CD4-positive, alpha-beta T cell treated with Interleukin-17A for 1 hour (primary cell): ENCODE measurements at regions not wholly inside any gene's neighbourhood (a gene's known extent, or its start where the extent isn't known, plus 50 kb on each side); places are given as distances from the start of the nearest gene placed in this dataset.

ENCODE experiments used
- DNase-seq: peaks from one replicate; pipeline ENCODE4 v3.0.0-alpha.2; 2020

DNA sequence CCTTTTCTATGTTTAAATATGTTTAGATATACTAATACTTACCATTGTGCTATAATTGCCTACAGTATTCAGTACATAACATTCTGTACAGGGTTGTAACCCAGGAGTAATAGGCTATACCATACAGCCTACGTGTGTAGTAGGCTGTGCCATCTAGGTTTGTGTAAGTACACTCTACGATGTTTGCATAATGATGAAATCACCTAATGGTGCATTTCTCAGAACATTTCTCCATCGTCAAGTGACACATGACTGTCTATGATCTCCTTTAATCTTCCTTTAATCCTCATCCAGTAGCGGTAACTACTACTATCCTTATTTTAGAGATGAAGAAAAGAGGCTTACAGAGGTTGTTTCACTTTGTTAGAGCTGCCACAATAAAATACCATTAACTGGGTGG lies 369.2 kb downstream of the PLK2 start:
- DNase-seq, result no peak

DNA sequence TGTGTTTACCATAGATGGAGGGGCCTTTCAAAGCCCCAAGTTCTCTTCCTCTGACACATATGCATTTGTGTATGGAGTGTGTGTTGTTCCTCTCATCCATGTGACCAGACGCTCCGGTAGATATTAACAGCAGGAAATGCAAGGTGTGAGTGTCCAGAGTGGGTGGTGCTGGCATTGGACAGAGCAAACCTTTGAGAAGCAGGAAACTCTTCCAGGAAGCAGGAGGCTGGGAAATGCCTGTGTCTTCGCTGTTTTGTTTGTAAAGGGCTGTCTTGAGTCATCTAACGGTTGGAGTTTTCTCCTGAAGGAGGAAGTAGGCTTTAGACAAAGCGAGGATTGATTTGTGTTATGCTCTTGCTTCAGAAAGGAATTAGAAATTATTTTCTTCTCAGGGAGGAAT lies 370.9 kb downstream of the PLK2 start:
- DNase-seq, result no peak

DNA sequence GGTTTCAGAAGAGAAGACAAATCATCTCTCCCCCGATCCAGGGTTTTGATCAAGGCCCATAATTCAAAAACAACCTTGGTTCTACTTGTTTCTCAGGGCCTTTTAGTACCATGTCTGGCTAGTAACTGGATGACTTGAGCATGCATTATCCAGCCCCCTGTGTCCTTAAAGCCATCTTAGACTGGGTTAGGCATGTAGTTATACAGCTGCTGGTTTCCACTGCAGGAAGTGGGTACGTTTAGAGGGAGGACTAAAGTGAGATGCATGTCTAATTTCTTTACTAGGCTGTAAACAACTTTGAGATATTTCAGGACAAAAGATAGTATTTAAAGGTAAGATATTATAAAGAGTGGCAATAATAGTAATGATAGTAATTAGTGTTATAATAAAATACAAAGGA lies 372.0 kb downstream of the PLK2 start:
- DNase-seq, result no peak

DNA sequence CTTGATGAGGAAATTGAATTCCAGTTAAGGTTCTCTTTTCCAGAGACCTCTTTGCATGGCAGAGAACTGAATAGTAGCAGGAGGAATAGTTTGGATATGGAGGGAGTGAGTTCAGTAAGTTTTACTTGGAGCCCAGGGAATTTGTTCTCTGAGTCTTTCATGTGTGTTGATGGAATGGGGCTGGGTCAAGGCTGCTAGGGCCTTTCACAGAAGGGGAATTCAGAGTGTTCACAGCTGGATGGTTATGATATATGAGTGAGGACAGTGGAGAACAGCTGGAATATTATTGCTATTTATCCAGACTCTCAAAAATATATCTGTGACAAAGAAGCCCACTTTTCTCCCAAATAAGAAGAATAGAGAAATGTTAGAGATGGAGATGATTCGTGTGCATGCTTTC lies 372.8 kb downstream of the PLK2 start:
- DNase-seq, result no peak

DNA sequence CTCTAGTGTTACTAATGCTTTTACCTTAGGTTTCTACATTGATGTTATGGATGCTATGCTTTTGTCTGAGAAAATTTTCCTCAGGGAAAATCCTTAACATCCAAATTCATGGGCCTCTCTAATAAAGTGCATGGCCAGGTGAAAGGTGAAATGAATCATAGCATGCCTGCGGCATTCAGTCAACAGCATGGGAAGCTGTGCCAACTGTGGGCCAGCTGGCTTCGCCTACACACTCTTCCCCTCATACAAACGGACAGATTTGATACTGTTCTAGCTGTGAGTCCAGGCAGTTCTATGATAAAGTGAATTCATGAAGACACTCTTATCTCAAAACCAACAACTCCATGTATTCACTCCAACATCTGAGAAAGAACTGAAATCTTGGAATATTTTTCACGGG lies 374.1 kb downstream of the PLK2 start:
- no peak for DNase-seq

DNA sequence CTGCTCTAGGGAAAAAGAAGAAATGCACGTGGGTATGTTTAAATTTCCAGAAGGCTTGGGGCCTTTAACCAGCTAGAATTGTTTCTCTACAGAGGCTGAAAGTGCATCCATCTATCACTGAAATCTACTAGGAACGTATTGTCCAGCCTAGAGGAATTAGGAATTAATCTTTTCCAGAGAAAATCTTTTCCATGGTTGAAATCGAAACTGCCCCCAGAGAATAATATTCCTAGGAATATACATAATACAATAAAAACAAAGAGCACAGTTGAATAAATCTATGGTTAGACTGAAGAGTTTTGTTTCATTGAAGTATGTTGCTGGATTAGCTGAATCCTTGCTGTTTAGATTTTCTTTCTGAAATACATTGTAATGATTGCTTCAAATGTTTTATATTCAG lies 378.5 kb downstream of the PLK2 start:
- no peak for DNase-seq

DNA sequence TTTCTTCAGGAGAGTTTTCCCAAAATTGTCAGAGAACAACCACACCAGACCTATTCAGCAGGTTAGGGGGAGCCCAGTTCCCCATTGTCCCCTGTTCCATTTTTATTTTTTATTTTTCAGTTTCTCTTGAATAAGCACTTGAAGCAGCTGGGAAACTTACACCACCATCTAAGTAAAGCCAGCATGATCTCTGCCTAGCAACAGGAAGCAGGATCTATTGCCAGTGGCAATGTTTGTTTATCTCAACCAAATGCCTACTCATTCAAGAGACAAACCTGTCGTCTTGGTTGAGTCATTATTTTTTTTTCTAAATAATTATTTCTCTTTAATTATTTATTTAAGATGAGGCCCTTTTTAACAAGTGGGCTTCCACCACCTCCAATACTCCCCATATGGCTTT lies 379.3 kb downstream of the PLK2 start:
- no peak for DNase-seq

DNA sequence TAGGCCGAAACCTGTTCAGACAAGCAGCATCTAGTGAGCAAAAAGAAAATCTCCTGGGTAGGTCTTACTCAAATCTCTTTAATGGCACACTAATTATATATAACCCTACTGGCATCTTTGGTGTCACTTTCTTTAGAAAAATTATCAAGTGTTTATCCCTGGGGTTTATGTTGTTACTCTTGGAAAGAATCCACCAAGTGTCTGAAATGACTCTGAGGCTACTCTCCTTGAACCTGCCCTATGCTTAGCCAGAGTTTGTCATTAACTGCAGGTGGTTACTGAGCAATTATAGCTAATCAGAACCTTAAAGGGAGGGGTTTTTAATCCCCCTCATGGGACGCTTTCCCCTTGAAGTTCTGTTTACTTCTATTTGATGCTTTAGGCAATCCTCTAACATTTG lies 381.9 kb downstream of the PLK2 start:
- DNase-seq, result no peak

DNA sequence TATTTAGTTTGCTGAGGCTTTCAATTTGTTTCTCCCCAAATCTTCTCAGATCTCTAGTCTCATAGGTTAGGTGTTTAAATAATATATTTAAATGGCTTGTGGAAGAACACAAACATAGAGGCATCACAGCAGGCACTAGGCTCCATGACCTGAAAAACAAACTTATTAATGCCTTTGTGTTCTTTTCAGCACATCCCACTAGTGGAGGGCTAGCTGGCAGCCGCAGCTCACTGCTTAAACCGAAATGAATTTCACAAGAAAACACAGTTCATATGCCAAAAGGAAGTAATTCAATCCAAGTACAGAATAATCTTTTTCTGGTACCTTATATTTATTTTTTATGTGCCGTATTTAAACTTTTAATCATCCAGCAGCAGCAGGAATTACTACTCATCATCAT lies 382.5 kb downstream of the PLK2 start:
- DNase-seq, result no peak

DNA sequence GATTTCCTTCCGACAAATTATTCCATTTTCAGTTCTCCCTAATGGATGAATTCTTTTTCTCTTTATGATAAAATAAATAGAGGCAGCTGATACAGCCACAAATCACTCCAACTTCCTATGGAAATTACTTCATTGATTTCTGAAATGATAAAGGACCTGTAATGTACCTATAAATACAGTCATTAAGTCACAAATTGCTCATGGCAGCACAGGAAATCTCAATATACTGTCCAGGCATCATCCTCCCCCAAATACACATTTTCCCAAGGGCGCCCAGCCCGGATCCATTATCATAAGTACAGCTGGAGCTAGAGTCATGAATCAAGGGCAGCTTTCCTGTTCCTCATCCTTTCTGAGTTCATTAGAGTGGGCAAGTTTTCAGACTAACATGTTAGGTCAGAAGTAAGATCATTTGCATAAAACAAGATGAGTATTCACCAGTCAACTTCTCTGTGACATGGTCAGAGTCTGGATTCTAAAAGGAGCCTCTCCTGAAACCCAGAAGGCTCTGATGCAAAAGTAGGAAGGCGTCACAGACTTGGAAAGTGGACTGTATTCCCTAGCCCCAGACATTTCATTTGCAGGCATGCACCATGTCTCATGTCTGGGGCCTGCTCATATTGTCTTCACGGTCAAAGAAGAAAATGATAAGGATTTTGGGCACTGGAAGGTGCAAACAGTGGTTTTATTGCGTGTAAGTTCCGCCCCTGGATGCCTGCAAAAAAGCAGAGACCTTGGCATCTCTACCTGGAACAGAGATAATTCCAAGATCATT lies 383.2 kb downstream of the PLK2 start:
- no peak for DNase-seq

DNA sequence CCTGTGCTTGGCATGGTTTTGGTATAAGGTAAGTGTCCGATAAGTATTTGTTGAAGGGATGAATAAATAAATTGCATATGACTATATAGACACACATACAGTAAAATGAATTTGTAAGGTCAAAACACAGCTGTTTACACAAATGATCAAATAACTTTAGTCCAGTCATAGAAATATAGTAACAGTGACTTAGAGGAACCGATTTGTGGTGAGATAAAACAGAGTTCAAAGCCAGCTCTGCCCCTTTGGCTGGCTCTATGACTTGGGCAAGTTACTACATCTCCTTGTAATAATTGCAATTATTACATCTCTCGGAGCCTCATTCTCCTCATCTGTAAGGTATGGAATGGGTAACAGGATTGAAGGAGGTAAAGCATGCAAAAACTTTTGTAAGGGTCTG lies 384.0 kb downstream of the PLK2 start:
- DNase-seq, result no peak

DNA sequence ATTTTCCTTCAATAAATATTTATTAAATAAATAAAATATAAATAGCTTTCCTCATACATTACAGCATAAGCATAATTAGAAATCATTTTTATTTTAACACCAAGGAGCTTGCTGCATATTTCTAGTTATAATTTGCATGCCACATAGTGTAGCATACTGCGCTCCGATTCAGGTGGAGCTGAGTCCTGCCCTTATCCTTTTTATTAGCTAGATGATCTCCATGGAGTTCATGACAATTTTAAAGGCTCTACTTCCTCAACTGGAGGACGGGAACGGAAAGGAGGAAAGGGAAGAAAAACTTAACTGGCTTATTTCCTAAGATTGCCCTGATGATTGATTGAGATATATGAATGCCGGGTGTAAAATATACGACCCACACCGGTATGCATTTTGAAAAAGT lies 385.2 kb downstream of the PLK2 start:
- no peak for DNase-seq

DNA sequence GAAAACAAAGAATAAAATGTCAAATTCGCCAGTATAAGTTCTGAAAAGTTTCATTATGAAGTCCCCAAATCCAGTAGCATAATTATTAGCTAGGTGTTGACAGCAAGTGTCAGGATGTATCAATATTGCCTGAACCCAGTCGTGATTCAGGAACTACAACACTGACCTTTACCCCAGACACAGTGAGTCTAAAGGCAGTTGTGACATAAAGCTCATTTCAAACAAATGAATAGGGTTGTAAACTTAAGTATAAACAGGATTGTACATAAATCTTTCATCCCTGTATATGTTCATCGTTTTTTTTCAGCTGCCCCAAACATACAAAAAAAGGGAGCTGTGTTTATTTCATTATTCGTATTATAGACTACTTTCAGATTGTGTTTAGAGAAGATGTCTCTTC lies 385.7 kb downstream of the PLK2 start:
- DNase-seq, result no peak

DNA sequence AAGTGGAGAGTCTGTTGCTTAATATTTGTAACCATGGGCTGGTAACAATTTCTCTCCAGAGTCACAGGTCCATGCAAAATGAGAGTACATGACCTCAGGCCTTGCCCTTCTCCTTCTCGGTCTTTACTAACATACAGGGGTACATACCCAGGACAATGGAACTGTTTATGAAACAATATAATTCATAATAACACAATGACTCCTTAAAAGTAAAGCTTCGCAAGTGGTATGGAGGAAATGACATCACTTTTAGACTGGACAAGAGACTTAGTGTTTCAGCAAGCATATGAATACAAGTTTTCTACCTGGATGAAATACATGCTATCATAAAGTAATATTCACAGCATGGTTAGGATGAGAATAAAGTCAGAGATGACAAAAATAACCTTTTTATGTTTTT lies 386.6 kb downstream of the PLK2 start:
- DNase-seq, result no peak

DNA sequence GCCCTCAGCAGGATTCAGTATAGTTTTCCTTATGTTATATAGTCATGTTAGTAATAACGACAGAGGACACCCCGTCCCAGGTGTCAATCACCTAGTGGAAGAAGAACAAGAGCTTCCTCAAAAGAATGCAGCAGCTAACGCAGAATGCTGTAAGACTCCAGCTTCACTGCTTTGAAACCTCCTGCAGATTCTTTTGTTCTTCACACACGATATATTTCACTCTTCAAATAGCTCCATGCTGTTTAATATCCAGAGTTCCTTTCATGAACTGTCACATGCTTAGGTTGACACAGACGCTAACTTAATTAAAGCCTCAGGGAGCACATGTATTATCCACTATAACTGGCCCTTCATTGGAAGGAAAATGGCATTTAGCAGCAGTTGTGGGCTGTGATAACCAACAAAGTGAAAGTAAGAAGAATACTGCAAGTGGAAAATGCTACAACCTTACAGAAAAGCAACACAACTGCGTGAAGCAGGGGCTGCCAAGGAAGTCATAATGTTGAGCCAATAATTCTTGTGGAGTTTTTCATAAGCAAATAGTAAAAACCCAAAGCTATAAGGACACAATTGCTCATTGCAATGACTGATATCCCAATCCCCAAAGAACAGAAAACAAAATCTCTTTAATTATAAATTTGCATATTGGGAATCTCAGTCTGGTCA lies 387.5 kb downstream of the PLK2 start:
- DNase-seq, result no peak

DNA sequence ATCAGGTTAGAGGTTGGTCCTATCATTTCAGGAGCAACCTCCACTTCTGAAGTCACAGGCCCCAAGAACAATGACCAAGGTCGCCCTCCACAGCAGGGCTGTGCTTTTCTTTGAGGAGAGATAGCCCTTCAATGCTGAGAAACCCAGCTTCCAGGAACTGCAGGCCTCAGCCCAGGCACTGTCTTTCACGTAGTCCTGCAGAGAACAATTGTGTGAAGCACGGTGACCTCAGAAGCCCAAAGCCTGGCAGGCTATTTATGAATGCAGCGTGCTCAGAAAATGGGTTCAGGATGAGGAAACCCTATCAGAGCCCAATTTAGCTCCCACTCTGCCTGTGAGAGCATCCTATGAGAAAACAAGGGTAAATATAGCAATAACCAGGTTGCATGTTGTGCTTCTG lies 388.3 kb downstream of the PLK2 start:
- DNase-seq, result no peak

DNA sequence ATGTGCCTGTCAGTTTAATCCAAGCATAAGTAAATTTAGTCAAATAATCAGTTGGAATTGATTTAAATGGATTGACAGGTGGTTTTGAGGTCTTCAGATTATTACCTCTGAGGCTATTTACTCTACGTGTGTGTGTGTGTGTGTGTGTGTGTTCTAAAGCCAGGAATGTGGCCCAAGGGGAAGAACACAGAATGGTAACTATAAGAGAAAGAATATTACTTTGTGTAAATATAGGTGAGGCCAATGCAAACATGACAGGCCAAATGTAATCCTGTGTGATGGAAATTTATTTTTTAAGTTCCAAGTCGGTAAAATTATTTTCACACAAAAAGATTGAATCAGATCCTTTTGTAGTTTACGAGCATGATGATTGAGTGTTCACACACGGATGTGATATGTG lies 390.0 kb downstream of the PLK2 start:
- DNase-seq, result no peak

DNA sequence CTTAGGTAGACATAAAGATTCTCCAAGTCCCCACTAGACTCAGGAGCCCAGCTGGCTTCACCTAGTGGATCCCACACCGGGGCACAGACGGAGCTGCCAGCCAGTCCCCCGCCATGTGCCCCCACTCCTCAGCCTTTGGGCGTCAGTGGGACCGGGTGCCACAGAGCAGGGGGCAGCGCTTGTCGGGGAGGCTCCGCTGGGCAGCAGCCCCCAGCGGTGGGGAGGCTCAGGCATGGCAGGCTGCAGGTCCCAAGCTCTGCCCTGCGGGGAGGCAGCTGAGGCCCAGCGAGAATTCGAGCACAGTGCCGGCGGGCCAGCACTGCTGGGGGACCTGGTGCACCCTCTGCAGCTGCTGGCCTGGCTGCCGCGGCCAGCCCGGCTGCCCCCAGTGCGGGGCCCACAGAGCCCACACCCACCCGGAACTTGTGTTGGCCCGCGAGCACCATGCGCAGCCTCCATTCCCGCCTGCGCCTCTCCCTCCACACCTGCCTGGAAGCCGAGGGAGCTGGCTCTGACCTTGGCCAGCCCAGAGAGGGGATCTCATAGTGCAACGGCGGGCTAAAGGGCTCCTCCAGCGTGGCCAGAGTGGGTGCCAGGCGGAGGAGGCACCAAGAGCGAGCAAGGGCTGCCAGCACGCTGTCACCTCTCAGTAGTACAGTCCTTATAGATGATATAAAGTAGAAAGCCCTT lies 390.7 kb downstream of the PLK2 start:
- no peak for DNase-seq

DNA sequence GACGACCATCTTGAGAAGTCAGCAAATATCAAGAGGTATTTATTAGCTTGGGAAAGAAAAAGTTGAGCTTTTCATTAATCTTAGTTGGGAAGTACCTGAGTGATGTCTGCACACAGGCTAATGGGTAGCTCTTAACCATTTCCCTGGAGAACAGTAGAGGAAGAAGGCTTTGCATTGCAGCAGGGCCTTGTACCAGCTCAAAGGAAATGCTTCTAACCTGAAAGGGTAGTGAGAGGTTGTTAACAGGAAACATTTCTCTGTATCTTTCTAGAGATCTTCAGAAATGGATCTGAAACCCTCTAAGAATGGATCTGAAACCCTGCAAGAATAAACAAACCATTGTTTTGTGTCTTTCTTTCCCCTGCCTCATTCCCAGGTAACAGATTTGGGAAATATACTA lies 393.3 kb downstream of the PLK2 start:
- DNase-seq, result no peak

DNA sequence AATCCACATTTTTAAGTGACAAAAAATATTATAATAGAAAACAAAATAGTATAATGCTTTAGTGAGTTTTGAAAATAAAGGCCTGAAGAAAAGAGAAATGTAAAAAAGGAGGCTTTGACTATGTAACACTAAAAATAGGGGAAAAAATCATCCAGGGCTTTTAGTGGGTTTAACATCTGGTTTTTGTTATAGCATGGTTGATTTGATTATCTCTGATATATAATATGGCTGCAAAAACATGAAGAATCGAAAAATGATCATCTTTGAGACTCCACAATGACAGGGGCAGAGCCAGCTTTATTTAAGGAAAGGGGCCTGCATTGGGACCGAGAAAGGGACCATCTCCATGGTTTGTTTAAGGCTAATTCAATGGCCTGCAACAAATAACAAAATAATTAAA lies 393.8 kb downstream of the PLK2 start:
- DNase-seq, result no peak

DNA sequence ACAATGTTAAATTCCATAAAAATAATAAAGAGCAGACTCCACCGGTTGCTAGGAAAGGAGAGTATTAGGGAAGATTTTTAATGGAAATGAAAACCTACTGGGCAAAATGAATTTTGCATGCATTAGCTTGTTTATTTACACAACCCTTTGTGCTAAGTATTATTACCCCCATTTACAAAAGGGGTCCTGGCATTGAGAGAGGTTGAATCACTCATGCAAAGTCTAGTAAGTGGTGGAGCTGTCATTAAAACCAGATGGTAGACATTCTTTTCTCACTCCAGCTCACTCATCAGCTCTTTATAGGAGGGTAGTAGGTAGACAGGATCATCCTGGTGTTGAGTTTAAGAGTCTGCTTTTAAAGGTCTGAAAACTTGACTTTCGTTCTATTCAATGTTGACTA lies 395.1 kb downstream of the PLK2 start:
- DNase-seq, result no peak

DNA sequence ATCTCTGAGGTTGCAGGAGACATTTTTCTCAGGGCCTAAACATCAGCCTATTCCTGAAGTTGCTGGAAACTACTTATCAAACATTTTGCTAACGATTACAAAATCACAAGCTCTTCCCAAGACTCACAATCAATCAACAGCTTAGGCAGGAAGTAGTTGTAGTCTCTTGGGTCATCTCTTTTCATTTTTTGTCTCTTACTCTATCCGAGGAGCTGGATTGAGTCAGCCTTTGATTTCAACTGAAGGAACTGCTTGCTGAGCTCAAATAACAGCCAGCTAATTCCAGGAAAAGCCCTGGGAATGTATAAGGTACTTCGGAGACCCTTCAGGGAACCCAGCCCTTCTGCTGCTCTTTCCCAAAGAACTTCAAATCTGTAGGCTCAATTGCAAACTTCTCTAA lies 398.9 kb downstream of the PLK2 start:
- DNase-seq, result no peak

DNA sequence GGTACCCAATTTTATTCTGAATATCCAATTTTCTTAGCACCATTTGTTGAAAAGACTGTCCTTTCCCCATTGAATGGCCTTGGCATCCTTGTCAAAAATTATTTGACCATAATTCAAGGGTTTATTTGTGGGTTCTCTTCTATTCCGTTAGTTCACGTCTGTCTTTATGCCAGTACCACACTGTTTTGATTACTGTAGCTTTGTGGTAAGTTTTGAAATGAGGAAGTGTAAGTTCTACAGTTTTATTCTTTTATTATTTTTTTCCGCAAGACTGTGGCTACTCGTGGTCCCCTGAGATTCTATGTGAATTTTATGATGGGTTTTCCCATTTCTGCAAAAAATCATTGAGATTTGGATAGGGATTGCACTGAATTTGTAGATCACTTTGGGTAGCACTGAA lies 402.6 kb downstream of the PLK2 start:
- DNase-seq, result no peak

DNA sequence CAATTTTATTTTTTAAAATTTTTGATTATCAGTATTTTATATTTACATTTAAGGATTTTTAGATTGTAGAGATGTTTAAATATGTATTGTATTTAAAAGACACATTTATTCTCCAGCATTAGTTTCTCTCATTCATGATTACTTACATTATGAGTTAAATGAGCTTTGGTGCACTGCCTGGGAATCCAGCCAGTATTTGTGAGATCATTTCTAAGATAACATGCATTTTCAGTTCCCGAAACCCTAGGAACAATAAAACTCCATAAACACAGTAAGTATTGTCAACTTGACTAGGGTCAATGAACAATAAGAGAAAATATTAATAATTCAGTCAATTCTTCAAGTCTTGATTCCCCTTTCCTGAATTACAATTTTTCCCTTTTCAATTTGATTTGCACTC lies 403.3 kb downstream of the PLK2 start:
- DNase-seq, result no peak

DNA sequence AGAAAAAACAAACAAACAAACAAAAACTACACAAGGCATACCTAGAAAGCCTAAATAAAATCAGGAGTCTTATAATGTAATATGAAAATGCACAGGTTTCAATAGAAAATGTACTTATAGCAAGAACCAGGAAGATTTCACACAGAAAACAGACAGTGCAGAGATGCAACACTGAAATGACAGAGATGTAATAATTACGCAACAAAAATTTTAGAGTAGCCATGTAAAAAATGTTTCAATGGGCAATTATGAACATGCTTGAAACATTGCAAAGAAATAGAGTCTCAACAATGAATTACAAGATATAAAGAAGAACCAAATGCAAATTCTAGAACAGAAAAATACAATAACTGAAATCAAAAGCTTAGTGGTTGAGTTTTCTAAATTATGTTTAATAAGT lies 405.9 kb downstream of the PLK2 start:
- no peak for DNase-seq
